ENCODE measurements at regions not wholly inside any gene's neighbourhood (a gene's known extent, or its start where the extent isn't known, plus 50 kb on each side); places are given as distances from the start of the nearest gene placed in this dataset.

DNA sequence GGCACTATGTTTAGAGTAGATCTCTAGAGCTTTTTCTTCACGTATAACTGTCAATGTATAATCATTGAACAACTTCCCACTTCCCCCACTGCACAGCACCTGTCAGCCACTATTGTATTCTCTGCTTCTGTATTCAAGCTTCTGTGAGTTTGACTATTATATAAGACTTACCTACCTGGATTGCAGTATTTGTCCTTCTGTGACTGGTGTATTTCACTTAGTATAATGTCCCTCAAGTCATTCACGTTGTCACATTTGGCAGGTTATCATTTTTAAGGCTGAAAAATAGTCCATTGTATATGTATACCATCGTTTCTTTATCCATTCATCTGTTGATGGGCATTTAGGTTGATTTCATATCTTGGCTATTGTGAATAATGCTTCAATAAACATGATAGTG lies 969.5 kb upstream of the B3GALT2 start:
- Mint-ChIP-seq H3K27me3 (ENCODE audit: unreplicated experiment) (no peaks in the 10 kb centered on the region), H3K4me1 (ENCODE audit: low read depth, unreplicated experiment) (no peaks in the 10 kb centered on the region), H3K4me3 (ENCODE audit: unreplicated experiment) (no peak overlapping the region), H3K36me3 (ENCODE audit: unreplicated experiment) (no peaks in the 10 kb centered on the region), H3K9me3 (ENCODE audit: unreplicated experiment) (peaks cover 3% of the 10 kb centered on the region), H3K27ac (ENCODE audit: unreplicated experiment) (no peak overlapping the region)
- TF ChIP-seq, protein P1, sequence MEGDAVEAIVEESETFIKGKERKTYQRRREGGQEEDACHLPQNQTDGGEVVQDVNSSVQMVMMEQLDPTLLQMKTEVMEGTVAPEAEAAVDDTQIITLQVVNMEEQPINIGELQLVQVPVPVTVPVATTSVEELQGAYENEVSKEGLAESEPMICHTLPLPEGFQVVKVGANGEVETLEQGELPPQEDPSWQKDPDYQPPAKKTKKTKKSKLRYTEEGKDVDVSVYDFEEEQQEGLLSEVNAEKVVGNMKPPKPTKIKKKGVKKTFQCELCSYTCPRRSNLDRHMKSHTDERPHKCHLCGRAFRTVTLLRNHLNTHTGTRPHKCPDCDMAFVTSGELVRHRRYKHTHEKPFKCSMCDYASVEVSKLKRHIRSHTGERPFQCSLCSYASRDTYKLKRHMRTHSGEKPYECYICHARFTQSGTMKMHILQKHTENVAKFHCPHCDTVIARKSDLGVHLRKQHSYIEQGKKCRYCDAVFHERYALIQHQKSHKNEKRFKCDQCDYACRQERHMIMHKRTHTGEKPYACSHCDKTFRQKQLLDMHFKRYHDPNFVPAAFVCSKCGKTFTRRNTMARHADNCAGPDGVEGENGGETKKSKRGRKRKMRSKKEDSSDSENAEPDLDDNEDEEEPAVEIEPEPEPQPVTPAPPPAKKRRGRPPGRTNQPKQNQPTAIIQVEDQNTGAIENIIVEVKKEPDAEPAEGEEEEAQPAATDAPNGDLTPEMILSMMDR (IDR thresholded peaks at IDR 0.05; ENCODE audit: partially characterized antibody, unreplicated experiment), result no peak
- no peak for DNase-seq

DNA sequence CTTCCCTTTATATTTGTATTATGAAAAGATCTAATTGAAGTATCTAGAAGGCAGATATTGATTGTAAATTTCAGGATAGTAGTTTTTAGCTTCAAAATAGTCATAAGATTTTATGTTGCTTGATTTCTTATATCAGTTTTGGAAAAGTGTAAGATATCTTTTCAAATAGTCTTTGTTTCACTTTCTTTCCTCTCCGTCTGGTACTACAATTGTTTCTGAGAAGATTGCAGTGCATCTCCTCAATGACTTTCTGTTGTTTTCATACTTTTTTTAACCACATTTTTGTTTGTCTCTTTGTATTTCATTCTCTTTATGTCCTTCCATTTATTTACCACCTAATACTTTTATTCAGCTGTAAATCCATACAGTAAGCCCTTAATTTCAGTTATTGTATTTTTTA lies 964.6 kb upstream of the B3GALT2 start:
- Mint-ChIP-seq H3K36me3 (ENCODE audit: unreplicated experiment) (no peaks in the 10 kb centered on the region), H3K27me3 (ENCODE audit: unreplicated experiment) (no peaks in the 10 kb centered on the region), H3K27ac (ENCODE audit: unreplicated experiment) (no peak overlapping the region), H3K4me3 (ENCODE audit: unreplicated experiment) (no peak overlapping the region), H3K9me3 (ENCODE audit: unreplicated experiment) (no peaks in the 10 kb centered on the region), H3K4me1 (ENCODE audit: low read depth, unreplicated experiment) (no peaks in the 10 kb centered on the region)
- TF ChIP-seq, protein P1 (IDR thresholded peaks at IDR 0.05; ENCODE audit: partially characterized antibody, unreplicated experiment), result no peak
- DNase-seq, result no peak

DNA sequence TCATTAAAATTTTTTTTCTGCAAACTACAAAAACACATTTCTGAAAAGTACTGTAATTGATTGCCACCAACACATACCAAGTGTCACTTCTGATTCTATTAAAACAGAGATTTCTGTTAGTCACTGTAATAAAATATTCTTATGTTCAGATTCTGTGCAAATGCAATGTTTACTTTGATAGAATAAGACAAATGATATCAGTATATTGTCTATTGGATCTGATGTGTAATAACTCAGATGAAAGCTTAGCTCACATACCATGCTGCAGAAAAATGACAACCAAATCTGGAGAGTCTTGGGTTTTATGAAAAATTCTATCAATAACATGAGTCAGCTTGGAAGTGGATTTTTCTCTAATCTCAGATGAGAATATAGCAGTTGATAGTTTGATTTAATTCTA lies 963.8 kb upstream of the B3GALT2 start:
- Mint-ChIP-seq H3K27me3 (ENCODE audit: unreplicated experiment) (no peaks in the 10 kb centered on the region), H3K27ac (ENCODE audit: unreplicated experiment) (no peak overlapping the region), H3K36me3 (ENCODE audit: unreplicated experiment) (no peaks in the 10 kb centered on the region), H3K4me3 (ENCODE audit: unreplicated experiment) (no peak overlapping the region), H3K9me3 (ENCODE audit: unreplicated experiment) (no peaks in the 10 kb centered on the region), H3K4me1 (ENCODE audit: low read depth, unreplicated experiment) (no peaks in the 10 kb centered on the region)
- TF ChIP-seq, protein P1 (IDR thresholded peaks at IDR 0.05; ENCODE audit: partially characterized antibody, unreplicated experiment), result no peak
- DNase-seq, result no peak

DNA sequence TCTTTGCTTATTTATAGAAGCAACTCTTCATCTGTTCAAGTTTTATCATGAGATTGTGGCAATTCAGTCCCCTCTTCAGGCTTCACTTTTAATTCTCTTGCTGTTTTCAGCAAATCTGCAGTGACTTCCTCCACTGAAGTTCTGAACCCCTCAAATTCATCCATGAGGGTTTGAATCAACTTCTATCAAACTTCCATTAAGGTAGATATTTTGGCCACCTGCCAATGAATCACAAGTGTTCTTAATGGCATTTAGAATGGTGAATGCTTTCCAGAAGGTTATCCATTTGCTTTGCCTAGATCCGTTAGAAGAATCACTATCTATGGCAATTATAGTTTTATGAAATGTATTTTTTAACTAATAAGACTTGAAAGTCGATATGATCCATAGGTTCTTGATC lies 946.7 kb upstream of the B3GALT2 start:
- no peak overlapping the region for H3K4me3 Mint-ChIP-seq (ENCODE audit: unreplicated experiment)
- H3K9me3 Mint-ChIP-seq (ENCODE audit: unreplicated experiment), result no peaks in the 10 kb centered on the region
- H3K36me3 Mint-ChIP-seq (ENCODE audit: unreplicated experiment), result no peaks in the 10 kb centered on the region
- H3K4me1 Mint-ChIP-seq (ENCODE audit: low read depth, unreplicated experiment), result peaks cover 7% of the 10 kb centered on the region
- H3K27me3 Mint-ChIP-seq (ENCODE audit: unreplicated experiment), result no peaks in the 10 kb centered on the region
- H3K27ac Mint-ChIP-seq (ENCODE audit: unreplicated experiment), result no peak overlapping the region
- TF ChIP-seq, protein P1 (IDR thresholded peaks at IDR 0.05; ENCODE audit: partially characterized antibody, unreplicated experiment), result no peak
- no peak for DNase-seq

DNA sequence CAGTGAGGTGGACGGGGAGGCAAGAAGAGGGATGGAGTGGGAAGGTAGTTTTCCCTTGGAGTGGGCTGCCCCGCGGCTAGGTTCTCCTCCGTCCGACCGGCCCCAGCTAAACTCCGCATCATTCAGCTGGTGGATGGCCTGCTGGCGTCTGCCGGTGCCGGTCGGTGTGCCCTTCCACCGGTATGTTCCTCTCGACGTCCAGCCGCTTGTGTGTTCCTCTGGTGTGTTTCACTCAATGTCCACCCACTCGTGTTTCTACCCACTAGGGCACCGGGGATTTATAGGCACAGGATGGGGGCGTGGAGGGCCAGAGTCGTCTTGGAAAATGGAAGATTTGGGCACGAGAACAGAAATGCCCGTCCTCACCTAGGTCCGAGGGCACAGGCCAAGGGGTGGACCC lies 931.7 kb upstream of the B3GALT2 start:
- Mint-ChIP-seq H3K4me1 (ENCODE audit: low read depth, unreplicated experiment) (peaks cover 3% of the 10 kb centered on the region), H3K36me3 (ENCODE audit: unreplicated experiment) (no peaks in the 10 kb centered on the region), H3K4me3 (ENCODE audit: unreplicated experiment) (no peak overlapping the region), H3K9me3 (ENCODE audit: unreplicated experiment) (peaks cover 3% of the 10 kb centered on the region), H3K27me3 (ENCODE audit: unreplicated experiment) (no peaks in the 10 kb centered on the region), H3K27ac (ENCODE audit: unreplicated experiment) (no peak overlapping the region)
- TF ChIP-seq, protein P1 (IDR thresholded peaks at IDR 0.05; ENCODE audit: partially characterized antibody, unreplicated experiment), result no peak
- no peak for DNase-seq
